ENCODE measurements at regions not wholly inside any gene's neighbourhood (a gene's known extent, or its start where the extent isn't known, plus 50 kb on each side); places are given as distances from the start of the nearest gene placed in this dataset.
"Not testable (repeated sequence)": the region's sequence is repeated elsewhere in the genome, so short reads cannot be mapped to it uniquely, and the experiment has no call there.

GRCh38 chr2:89229979-89230378 is 538.5 kb downstream of the RPIA start:
- not testable (repeated sequence) for TF ChIP-seq POU6F1 (CRISPR knock-in tag; IDR thresholded peaks at IDR 0.05; ENCODE audit: borderline replicate concordance, low read depth); TOX (CRISPR knock-in tag; IDR thresholded peaks at IDR 0.05; ENCODE audit: borderline replicate concordance); CSRNP3 (CRISPR knock-in tag; IDR thresholded peaks at IDR 0.05); TSHZ2 (CRISPR knock-in tag; IDR thresholded peaks at IDR 0.05); PPARA (CRISPR knock-in tag; IDR thresholded peaks at IDR 0.05; ENCODE audit: borderline replicate concordance); SNAI2 (CRISPR knock-in tag; IDR thresholded peaks at IDR 0.05); CREB5 (CRISPR knock-in tag; IDR thresholded peaks at IDR 0.05; ENCODE audit: low read depth); RARB (CRISPR knock-in tag; IDR thresholded peaks at IDR 0.05); OSR1 (CRISPR knock-in tag; IDR thresholded peaks at IDR 0.05); GLIS3 (CRISPR knock-in tag; IDR thresholded peaks at IDR 0.05); PATZ1 (CRISPR knock-in tag; IDR thresholded peaks at IDR 0.05; ENCODE audit: borderline replicate concordance); ZFP3 (CRISPR knock-in tag; IDR thresholded peaks at IDR 0.05); ZNF565 (CRISPR knock-in tag; conservative IDR thresholded peaks at IDR 0.05; ENCODE audit: low read depth); ARNTL (CRISPR knock-in tag; IDR thresholded peaks at IDR 0.05; ENCODE audit: borderline replicate concordance, low read depth)
